Bone marrow (tissue), 2 donors: ENCODE measurements at regions not wholly inside any gene's neighbourhood (a gene's known extent, or its start where the extent isn't known, plus 50 kb on each side); places are given as distances from the start of the nearest gene placed in this dataset.

Experiments used
- DNase-seq, 2 donors: peaks; one replicate each; lab custom pipeline; 2025; lab: John Stamatoyannopoulos, UW

DNA sequence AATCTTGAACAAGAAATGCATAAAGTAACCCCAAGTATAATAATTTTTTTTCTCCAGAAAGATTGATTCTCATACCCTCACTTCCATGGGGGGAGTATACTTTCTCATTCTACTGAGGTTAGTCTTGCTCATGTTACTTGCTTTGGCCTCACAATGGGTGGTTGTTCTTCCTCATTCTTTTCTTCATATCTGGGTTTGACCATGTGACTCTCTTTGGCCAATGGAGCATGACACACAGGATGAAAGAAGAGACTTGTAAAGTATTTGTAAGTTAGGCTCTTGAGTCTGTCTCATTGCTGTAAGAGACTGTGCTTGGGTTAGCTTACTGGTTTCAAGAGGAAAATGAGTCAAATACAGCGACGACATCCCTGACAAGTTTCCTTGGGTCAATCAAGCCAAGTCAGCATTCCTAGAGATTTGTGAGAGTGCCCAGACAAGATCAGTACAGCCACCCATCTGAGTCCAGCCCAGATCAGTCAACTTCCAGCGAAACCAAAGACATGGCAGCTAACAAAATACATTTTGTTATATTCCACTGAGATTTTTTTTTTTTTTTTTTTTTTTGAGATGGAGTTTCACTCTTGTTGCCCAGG lies 970.2 kb downstream of the BCL11A start:
- no peak for DNase-seq

DNA sequence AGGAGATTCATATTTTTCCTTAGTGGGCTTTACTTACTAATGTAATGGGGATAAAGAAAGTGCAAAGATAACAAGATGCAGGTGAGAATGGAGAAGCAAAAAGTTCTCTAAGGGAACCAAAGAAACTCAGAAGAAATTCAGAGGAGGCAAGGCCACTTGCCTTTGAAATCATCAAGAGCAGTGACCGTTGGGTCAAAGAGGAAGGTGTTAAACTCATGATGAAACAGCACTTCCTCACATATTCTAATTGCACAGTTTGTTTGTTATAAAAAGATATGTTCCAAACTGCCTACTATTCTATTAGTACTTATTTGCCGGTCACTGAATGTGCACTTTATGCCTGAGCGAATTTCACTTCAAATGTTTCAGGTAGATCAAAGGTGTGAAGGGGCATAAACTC lies 975.1 kb downstream of the BCL11A start:
- no peak for DNase-seq

DNA sequence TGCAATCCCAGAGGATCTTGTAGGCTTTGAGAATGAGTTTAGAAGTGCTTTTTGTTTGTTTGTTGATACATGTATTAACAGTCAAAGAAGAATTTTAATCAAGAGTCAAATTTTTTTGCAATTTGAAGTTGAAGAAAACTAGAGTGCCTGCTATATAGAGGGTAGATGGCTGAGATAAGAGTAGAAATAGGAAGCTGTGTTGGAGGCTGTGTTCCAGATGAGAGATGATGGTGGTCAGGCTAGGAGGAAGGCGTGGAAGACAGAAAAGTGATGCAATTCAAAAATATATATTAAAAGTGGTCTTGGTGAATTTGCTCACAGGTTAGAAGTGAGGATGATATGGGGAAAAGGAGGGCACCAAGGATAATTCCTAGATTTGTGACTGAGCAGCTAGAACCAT lies 978.3 kb downstream of the BCL11A start:
- peak in 1 of 2 donors; percentile 68 for DNase-seq

GRCh38 chr2:59572227-59572626 lies 981.2 kb downstream of the BCL11A start:
- no peak for DNase-seq

- DNase-seq: no peak
Measured at GRCh38 chr2:59570818-59571217, 982.6 kb downstream of the BCL11A start.

DNA sequence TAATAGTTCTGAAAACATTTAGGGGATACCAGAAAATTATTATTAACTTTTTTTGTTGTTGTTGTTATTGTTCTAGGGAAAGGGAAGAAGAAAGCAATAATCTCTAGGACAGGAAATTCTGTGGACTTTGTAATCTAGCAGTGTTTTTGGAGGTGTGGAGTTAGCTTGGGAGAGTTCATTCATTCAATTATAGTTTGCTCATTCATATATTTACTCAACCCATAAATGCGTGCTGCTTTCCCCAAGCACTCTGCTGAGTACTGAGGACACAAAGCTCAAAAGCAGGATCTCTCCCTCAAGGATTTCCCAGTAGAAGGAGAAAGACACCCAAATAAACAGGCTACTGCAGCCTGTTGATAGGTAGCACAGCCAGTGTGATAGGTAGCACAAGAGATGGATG lies 984.3 kb downstream of the BCL11A start:
- DNase-seq: no peak

DNA sequence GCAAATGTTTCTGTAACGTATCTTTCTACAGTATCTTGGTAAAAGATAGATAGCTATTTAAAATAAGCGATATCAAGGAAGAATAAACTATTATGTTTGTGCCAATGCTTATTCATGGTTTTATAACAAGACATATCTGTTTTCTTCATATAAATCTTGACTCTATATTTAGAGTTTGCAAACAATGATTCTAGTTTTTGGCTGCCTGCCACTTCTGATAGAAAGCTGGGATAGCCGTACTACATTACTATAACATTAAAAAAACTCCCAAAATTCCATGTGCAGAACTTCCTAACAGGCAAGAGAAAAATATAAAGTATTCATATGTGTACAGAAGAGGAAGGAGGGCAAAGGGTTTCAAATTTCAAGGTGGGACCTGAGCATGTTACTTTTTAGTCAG lies 985.0 kb downstream of the BCL11A start:
- DNase-seq: no peak

DNA sequence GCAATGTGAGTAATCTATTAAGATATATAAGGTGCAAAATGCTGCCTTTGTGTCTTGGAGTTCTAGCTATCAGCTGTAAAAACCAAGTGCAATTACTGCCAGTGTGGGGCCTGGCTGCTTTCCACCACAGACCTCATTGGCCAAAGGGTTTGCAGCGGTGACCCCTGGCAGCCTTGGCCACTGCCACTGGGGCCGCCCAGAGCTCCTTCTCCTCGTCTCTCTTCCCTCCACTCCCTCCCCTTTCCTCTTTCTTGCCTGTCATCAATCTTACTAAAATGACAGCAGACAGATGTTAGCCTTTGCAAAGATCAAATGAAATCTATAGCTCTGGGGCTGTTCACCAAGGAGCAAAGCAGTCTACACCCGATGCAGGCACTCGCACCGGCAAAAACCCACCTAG lies 986.3 kb downstream of the BCL11A start:
- no peak for DNase-seq

DNA sequence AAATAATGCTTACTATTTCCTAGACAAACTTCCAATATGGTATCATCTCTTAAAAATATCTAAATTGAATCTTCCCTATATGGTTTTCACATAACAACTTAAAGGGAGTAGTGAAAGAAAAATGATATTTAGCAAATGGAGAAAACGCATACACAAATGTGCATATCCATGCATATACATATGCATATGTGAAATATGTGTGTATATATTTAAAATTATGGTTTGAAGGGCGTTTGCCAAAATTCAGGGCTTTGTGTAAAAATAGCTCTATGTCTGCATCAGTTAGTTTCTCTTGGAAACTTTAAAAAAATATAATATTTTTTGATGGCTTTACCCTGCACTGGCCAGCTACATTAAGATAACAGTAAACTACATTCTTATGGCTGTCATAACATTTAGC lies 986.7 kb downstream of the BCL11A start:
- DNase-seq: no peak

DNA sequence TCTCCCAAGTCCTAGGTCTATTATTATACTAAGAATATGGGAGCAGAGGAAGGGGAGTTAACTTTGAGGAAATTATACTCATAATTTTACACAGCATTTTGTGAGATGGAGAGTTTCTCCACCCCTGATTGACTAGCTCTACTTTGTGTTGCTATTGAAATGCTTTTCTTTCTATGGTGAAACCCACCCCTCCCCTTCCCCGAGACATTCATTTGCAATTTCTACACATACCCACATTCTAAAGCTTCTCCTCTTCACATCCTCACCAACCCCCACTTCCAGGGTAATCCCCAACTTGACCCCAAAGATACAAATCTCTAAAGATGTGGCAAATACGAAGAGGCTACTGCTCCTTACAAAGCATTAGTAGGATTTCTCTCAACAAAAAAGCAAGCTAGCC lies 992.2 kb downstream of the BCL11A start:
- no peak for DNase-seq

DNA sequence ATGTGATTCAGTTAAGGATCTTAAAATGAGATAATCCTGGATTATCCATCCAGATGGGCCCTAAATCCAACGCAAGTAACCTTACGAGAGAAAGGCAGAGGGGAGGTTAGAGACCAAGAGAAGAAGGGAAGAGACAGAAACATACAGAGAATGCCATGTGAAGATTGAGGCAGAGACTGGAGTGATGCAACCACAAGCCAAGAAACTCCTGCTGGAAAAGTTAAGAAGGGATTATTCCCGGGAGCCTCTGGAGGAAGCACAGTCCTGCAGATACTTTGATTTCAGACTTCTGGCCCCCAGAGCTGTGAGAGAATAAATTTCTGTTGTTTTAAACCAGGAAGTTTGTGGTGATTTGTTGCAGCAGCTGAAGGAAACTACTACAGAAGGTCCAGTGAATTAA lies 992.7 kb downstream of the BCL11A start:
- DNase-seq: no peak

- DNase-seq: no peak
Measured at GRCh38 chr2:59540864-59541263, 1012.6 kb downstream of the BCL11A start.

DNA sequence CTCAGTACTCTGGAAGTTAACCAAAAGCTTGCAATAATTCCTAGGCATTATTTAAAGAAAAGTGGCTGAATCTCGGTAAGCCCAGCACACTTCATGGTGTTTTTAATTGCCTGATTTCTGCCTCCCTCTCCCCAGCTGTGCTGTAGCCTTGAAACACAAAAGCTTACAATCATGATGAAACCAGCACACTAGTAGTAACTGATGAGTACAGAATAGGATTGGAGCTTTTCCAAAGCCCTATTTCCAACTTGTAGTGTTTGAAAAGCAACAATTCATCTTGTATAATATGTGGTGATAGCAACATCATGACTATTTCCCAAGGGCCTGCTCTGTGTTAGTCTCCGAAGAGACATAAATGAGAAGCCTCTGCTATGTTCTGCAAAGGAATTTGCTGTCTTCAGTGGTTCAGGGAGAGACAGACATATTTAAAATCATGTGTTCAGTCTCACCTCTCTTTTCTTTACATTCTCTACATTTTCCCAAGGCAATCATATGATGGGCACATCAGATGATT lies 1015.0 kb downstream of the BCL11A start:
- no peak for DNase-seq

GRCh38 chr2:59532808-59533207 lies 1020.6 kb downstream of the BCL11A start:
- DNase-seq: no peak

DNA sequence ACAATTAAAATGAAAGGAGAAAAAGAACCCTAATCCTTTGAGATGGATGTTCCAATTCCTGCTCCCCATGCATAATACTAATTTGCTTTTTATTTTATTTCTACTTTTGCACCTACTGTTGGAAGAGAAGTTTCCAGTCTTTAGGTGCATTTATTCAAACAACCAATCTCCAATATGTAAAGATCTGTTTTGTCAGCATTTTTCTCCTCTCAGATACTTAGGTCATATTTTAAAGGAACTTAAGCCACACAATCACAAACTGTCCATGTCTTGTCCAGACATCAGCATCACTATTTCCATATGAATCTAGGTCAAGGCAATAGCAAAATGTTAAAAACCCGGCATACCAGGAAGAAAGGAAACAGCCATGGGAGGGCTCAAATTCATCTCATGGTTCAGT lies 1023.2 kb downstream of the BCL11A start:
- DNase-seq: no peak

DNA sequence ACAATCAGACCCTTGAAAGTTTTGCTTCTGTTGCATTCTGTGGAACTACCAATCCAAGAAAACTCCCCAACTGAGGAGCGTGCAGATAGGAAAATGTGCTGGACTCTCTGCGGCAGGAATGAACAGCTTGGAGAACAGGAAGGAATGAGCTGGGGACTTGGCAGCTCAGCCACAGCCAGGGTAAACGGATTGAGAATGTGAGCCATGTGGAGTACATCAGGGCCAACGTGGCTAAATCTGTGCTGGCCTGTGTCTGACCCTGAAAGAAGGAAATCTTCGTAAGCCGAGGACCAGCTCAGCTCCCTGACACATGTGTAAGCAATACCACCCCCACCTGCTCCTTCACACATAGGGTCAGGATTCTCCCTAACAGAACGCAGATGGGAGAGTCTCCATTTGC lies 1023.7 kb downstream of the BCL11A start:
- no peak for DNase-seq

DNA sequence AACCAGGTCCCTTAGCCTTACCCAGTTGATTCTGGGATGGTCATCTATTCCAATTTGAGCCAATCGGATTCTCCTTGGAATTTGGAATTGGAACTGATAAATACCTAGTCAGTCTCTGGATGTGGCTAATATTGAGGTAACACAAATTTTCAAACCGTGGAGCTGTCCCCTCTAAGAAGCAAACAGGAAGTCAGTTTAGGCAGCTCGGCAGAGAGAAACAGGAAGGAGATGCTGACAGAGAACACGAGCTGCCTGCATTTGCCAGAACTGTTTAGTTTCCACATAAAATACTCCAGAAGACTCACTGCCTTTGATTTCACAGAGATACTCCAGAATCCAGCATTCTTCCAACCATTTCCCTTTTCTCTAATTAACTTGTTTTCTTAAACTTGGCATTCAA lies 1024.9 kb downstream of the BCL11A start:
- peak in 1 of 2 donors; percentile 52 for DNase-seq

DNA sequence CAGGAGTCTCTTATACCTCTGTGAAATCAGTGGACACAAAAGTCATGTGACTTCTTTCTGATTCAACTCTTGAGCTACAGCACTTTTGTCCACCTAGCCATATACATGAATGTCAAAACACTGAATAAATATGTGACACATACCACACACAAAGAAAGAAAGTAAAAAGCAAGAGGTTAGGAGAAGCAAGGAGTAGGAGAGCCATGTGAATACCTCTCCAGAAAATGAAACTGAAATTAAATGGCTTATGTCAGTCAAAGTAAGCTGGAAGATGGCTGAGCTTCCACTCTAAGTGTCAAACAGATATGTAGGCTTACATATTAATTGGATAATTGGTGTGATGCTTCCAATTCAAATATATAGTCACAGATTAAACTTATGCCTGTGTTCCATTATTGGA lies 1050.5 kb downstream of the BCL11A start:
- DNase-seq: no peak

DNA sequence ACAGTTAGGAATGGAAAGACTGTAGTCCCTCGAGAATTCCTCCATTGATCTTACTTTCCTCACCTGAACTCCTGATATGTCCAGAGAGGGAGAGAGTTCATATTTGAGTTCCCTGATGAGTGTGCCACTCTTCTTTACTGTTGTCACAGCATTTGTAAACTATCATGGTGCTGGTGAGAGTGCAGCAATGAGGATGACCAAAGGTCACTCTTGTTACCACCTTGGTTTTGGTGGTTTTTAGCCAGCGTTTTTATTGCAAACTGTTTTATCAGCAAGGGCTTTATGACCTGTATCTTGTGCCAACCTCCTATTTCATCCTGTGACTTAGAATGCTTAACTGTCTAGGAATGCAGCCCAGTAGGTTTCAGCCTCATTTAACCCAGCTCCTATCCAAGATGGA lies 1062.5 kb downstream of the BCL11A start:
- DNase-seq: no peak

- no peak for DNase-seq
Measured at GRCh38 chr2:59490192-59490591, 1063.3 kb downstream of the BCL11A start.

DNA sequence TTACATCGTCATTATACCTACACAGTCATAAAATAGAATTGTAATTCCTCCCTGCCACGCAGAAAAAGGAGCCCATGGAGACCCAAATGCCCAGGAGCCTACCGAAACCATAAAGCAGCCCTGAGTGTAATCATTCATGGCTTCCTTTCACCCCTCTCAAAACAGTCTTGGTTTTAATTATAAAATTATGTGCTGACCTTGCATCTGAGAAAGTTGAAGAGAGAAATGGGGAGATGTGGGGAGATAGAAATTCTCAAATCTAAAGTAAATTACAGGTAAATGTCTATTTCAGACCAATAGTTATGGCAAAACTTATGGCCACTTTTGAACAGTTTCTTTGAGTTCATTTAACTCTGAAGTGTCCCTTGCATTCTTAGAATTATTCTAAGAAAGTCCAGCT lies 1068.8 kb downstream of the BCL11A start:
- no peak for DNase-seq

GRCh38 chr2:59463426-59463825 lies 1090.0 kb downstream of the BCL11A start:
- DNase-seq: no peak

- peak in 1 of 2 donors; percentile 64 for DNase-seq
Measured at GRCh38 chr2:59462422-59463197, 1090.8 kb downstream of the BCL11A start.

DNA sequence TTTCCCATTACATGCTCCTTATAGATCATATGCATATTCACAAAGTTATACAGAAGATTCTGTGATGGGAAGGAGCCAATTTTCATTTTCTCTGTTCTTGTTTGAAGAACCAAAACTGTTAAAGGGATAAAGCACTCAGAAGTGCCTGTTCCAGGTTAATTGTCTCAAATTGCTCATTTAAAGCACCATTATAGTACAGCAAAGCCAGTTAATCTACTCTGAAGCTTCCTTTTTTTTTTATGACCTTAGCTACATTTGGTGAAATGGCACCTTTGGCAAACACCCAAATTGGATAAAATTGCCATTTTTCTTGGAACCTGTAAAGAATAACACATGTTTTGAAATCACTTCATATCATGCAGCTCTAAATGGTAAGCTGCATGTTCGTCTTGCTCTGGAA lies 1092.3 kb downstream of the BCL11A start:
- DNase-seq: no peak
